22Rv1 (cell line): ENCODE measurements at regions not wholly inside any gene's neighbourhood (a gene's known extent, or its start where the extent isn't known, plus 50 kb on each side); places are given as distances from the start of the nearest gene placed in this dataset.

Source experiments
- ZFX ChIP-seq: fragments of 450-650 bp; IDR thresholded peaks from 2 replicates; pipeline ENCODE4 v1.6.1; 2017; ENCODE audit warnings: antibody characterized with exemption, borderline replicate concordance
- TF ChIP-seq, protein P1 (sequence below): fragments of 450-650 bp; IDR thresholded peaks from 2 replicates; pipeline ENCODE4 v1.5.1; 2017; ENCODE audit warnings: mild to moderate bottlenecking

DNA sequence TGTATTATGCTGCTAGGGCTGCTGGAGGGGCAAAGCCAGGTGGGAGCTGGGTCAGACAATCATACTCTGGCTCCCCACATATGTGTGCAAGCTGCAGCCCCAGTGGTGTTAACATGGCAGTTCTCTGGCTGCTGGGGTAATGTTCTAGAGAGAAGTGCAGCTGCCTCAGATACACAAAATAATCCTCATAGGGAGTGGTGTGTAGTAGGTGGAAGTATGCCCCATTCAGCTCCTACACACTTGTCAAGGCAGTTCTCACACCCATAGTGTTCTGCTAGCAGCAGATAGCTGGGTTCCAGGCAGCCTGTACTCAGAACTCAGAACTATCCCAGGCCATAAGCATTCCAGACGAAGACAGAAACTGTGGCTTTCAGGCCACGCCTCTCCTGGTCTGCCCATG lies 87.9 kb upstream of the NT5C1B start:
- TF ChIP-seq, protein P1, sequence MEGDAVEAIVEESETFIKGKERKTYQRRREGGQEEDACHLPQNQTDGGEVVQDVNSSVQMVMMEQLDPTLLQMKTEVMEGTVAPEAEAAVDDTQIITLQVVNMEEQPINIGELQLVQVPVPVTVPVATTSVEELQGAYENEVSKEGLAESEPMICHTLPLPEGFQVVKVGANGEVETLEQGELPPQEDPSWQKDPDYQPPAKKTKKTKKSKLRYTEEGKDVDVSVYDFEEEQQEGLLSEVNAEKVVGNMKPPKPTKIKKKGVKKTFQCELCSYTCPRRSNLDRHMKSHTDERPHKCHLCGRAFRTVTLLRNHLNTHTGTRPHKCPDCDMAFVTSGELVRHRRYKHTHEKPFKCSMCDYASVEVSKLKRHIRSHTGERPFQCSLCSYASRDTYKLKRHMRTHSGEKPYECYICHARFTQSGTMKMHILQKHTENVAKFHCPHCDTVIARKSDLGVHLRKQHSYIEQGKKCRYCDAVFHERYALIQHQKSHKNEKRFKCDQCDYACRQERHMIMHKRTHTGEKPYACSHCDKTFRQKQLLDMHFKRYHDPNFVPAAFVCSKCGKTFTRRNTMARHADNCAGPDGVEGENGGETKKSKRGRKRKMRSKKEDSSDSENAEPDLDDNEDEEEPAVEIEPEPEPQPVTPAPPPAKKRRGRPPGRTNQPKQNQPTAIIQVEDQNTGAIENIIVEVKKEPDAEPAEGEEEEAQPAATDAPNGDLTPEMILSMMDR = no peak
- no peak for TF ChIP-seq ZFX
